ENCODE measurements at regions not wholly inside any gene's neighbourhood (a gene's known extent, or its start where the extent isn't known, plus 50 kb on each side); places are given as distances from the start of the nearest gene placed in this dataset.
A peak's percentile ranks its signal among the peaks of the same experiment; 100 is the strongest.

GRCh38 chr18:61694236-61694635 is 198.6 kb downstream of the RNF152 start:
- Mint-ChIP-seq H3K4me3 (no peak overlapping the region), H3K4me1 (no peaks in the 10 kb centered on the region), H3K36me3 (no peaks in the 10 kb centered on the region), H3K27ac (no peak overlapping the region), H3K27me3 (peaks cover 0 to 4% of the 10 kb centered on the region in 2 donors), H3K9me3 (no peaks in the 10 kb centered on the region)
- Histone ChIP-seq H3K4me3 (ENCODE audit: low read length in 2 of 2) (no peak overlapping the region), H3K4me1 (ENCODE audit: insufficient read depth, low read length) (no peaks in the 10 kb centered on the region), H3K36me3 (ENCODE audit: insufficient read depth, low read length) (no peaks in the 10 kb centered on the region), H3K27ac (ENCODE audit: low read depth, low read length) (no peak overlapping the region), H3K27me3 (ENCODE audit: insufficient read depth, low read length) (no peaks in the 10 kb centered on the region), H3K9me3 (ENCODE audit: control insufficient read depth in 1 of 2, low read length in 2 of 2) (no peaks in the 10 kb centered on the region)
- ChIA-PET CTCF (ENCODE audit: partially characterized antibody) (no interaction called here), POLR2A (ENCODE audit: partially characterized antibody) (no interaction called here)
- intact Hi-C loops (cut with micrococcal nuclease), result no loop called here
- DNase-seq, result no peak

GRCh38 chr18:61690418-61691138 is 202.2 kb downstream of the RNF152 start:
- Mint-ChIP-seq H3K4me3 (no peak overlapping the region), H3K36me3 (no peaks in the 10 kb centered on the region)
- CTCF ChIA-PET (ENCODE audit: partially characterized antibody), result no interaction called here

GRCh38 chr18:61687317-61687716 is 205.5 kb downstream of the RNF152 start:
- Histone ChIP-seq H3K27ac (ENCODE audit: low read depth, low read length) (no peak overlapping the region), H3K9me3 (ENCODE audit: control insufficient read depth in 1 of 2, low read length in 2 of 2) (no peaks in the 10 kb centered on the region), H3K4me1 (ENCODE audit: insufficient read depth, low read length) (no peaks in the 10 kb centered on the region), H3K27me3 (ENCODE audit: insufficient read depth, low read length) (no peaks in the 10 kb centered on the region), H3K4me3 (ENCODE audit: low read length in 2 of 2) (no peak overlapping the region), H3K36me3 (ENCODE audit: insufficient read depth, low read length) (no peaks in the 10 kb centered on the region)
- POLR2A ChIA-PET (ENCODE audit: partially characterized antibody), result no interaction called here
- Mint-ChIP-seq H3K4me1 (no peaks in the 10 kb centered on the region), H3K9me3 (no peaks in the 10 kb centered on the region), H3K4me3 (no peak overlapping the region), H3K36me3 (no peaks in the 10 kb centered on the region), H3K27ac (no peak overlapping the region), H3K27me3 (peaks cover 1 to 7% of the 10 kb centered on the region in 2 donors)
- CTCF ChIA-PET (ENCODE audit: partially characterized antibody), result no interaction called here
- intact Hi-C loops (cut with micrococcal nuclease), result no loop called here
- no peak for DNase-seq

More at GRCh38 chr18:61690418-61691138, 202.2 kb downstream of the RNF152 start:
- no peaks in the 10 kb centered on the region for H3K27me3 ChIP-seq (ENCODE audit: insufficient read depth, low read length)
- H3K9me3 Mint-ChIP-seq, result no peaks in the 10 kb centered on the region
- no peaks in the 10 kb centered on the region for H3K9me3 ChIP-seq (ENCODE audit: control insufficient read depth in 1 of 2, low read length in 2 of 2)
- no peaks in the 10 kb centered on the region for H3K4me1 Mint-ChIP-seq
- no peak overlapping the region for H3K27ac Mint-ChIP-seq
- POLR2A ChIA-PET (ENCODE audit: partially characterized antibody), result no interaction called here
- H3K27me3 Mint-ChIP-seq, result peaks cover 1 to 4% of the 10 kb centered on the region in 2 donors
- intact Hi-C loops (cut with micrococcal nuclease), result no loop called here
- no peak for DNase-seq
- no peaks in the 10 kb centered on the region for H3K4me1 ChIP-seq (ENCODE audit: insufficient read depth, low read length)
- no peak overlapping the region for H3K27ac ChIP-seq (ENCODE audit: low read depth, low read length)
- H3K36me3 ChIP-seq (ENCODE audit: insufficient read depth, low read length), result no peaks in the 10 kb centered on the region
- no peak overlapping the region for H3K4me3 ChIP-seq (ENCODE audit: low read length in 2 of 2)

GRCh38 chr18:61683856-61684255 is 209.0 kb downstream of the RNF152 start:
- Histone ChIP-seq H3K4me3 (ENCODE audit: low read length in 2 of 2) (no peak overlapping the region), H3K27ac (ENCODE audit: low read depth, low read length) (no peak overlapping the region), H3K9me3 (ENCODE audit: control insufficient read depth in 1 of 2, low read length in 2 of 2) (peaks cover 0 to 5% of the 10 kb centered on the region in 2 donors), H3K27me3 (ENCODE audit: insufficient read depth, low read length) (no peaks in the 10 kb centered on the region), H3K4me1 (ENCODE audit: insufficient read depth, low read length) (no peaks in the 10 kb centered on the region), H3K36me3 (ENCODE audit: insufficient read depth, low read length) (no peaks in the 10 kb centered on the region)
- no peak overlapping the region for H3K27ac Mint-ChIP-seq
- intact Hi-C loops (cut with micrococcal nuclease), result no loop called here
- no peaks in the 10 kb centered on the region for H3K36me3 Mint-ChIP-seq
- peaks cover 4 to 18% (median 10%) of the 10 kb centered on the region in 8 donors for H3K9me3 Mint-ChIP-seq
- H3K4me1 Mint-ChIP-seq, result no peaks in the 10 kb centered on the region
- CTCF ChIA-PET (ENCODE audit: partially characterized antibody), result no interaction called here
- POLR2A ChIA-PET (ENCODE audit: partially characterized antibody), result no interaction called here
- no peak for DNase-seq
- H3K27me3 Mint-ChIP-seq, result peaks cover 3 to 5% of the 10 kb centered on the region in 2 donors
- no peak overlapping the region for H3K4me3 Mint-ChIP-seq

GRCh38 chr18:61681065-61681464 is 211.7 kb downstream of the RNF152 start:
- Histone ChIP-seq H3K4me1 (ENCODE audit: insufficient read depth, low read length) (no peaks in the 10 kb centered on the region), H3K9me3 (ENCODE audit: control insufficient read depth in 1 of 2, low read length in 2 of 2) (peaks cover 0 to 5% of the 10 kb centered on the region in 2 donors), H3K27ac (ENCODE audit: low read depth, low read length) (no peak overlapping the region), H3K36me3 (ENCODE audit: insufficient read depth, low read length) (no peaks in the 10 kb centered on the region), H3K4me3 (ENCODE audit: low read length in 2 of 2) (no peak overlapping the region), H3K27me3 (ENCODE audit: insufficient read depth, low read length) (no peaks in the 10 kb centered on the region)
- ChIA-PET POLR2A (ENCODE audit: partially characterized antibody) (no interaction called here), CTCF (ENCODE audit: partially characterized antibody) (no interaction called here)
- DNase-seq, result no peak
- H3K27ac Mint-ChIP-seq, result peak overlapping the region in 1 of 7 donors; percentile 77
- no peak overlapping the region for H3K4me3 Mint-ChIP-seq
- peaks cover 2 to 5% of the 10 kb centered on the region in 2 donors for H3K27me3 Mint-ChIP-seq
- peaks cover 5 to 22% (median 13%) of the 10 kb centered on the region in 8 donors for H3K9me3 Mint-ChIP-seq
- no peaks in the 10 kb centered on the region for H3K4me1 Mint-ChIP-seq
- intact Hi-C loops (cut with micrococcal nuclease), result no loop called here
- H3K36me3 Mint-ChIP-seq, result no peaks in the 10 kb centered on the region

- ChIA-PET POLR2A (ENCODE audit: partially characterized antibody) (no interaction called here), CTCF (ENCODE audit: partially characterized antibody) (no interaction called here)
- H3K9me3 Mint-ChIP-seq, result peaks cover 5 to 22% (median 14%) of the 10 kb centered on the region in 8 donors
- no peak overlapping the region for H3K27ac ChIP-seq (ENCODE audit: low read depth, low read length)
- no peaks in the 10 kb centered on the region for H3K27me3 ChIP-seq (ENCODE audit: insufficient read depth, low read length)
- H3K4me1 ChIP-seq (ENCODE audit: insufficient read depth, low read length), result no peaks in the 10 kb centered on the region
- H3K36me3 Mint-ChIP-seq, result no peaks in the 10 kb centered on the region
- no peaks in the 10 kb centered on the region for H3K36me3 ChIP-seq (ENCODE audit: insufficient read depth, low read length)
- peaks cover 0 to 5% of the 10 kb centered on the region in 2 donors for H3K9me3 ChIP-seq (ENCODE audit: control insufficient read depth in 1 of 2, low read length in 2 of 2)
- peaks cover 2 to 3% of the 10 kb centered on the region in 2 donors for H3K27me3 Mint-ChIP-seq
- no peaks in the 10 kb centered on the region for H3K4me1 Mint-ChIP-seq
- no peak overlapping the region for H3K27ac Mint-ChIP-seq
- H3K4me3 Mint-ChIP-seq, result no peak overlapping the region
- intact Hi-C loops (cut with micrococcal nuclease), result no loop called here
- no peak overlapping the region for H3K4me3 ChIP-seq (ENCODE audit: low read length in 2 of 2)
- DNase-seq, result no peak
Observed at GRCh38 chr18:61679836-61680235, 213.0 kb downstream of the RNF152 start.

GRCh38 chr18:61677435-61677970 is 215.3 kb downstream of the RNF152 start:
- Histone ChIP-seq H3K4me3 (ENCODE audit: low read length in 2 of 2) (no peak overlapping the region), H3K4me1 (ENCODE audit: insufficient read depth, low read length) (no peaks in the 10 kb centered on the region), H3K9me3 (ENCODE audit: control insufficient read depth in 1 of 2, low read length in 2 of 2) (peaks cover 0 to 5% of the 10 kb centered on the region in 2 donors), H3K27ac (ENCODE audit: low read depth, low read length) (no peak overlapping the region), H3K36me3 (ENCODE audit: insufficient read depth, low read length) (no peaks in the 10 kb centered on the region), H3K27me3 (ENCODE audit: insufficient read depth, low read length) (no peaks in the 10 kb centered on the region)
- intact Hi-C loops (cut with micrococcal nuclease), result no loop called here
- peaks cover 0 to 7% of the 10 kb centered on the region in 2 donors for H3K27me3 Mint-ChIP-seq
- CTCF ChIA-PET (ENCODE audit: partially characterized antibody), result no interaction called here
- POLR2A ChIA-PET (ENCODE audit: partially characterized antibody), result no interaction called here
- no peak overlapping the region for H3K4me3 Mint-ChIP-seq
- DNase-seq, result no peak
- no peak overlapping the region for H3K27ac Mint-ChIP-seq
- H3K4me1 Mint-ChIP-seq, result no peaks in the 10 kb centered on the region
- no peaks in the 10 kb centered on the region for H3K36me3 Mint-ChIP-seq
- peaks cover 5 to 22% (median 14%) of the 10 kb centered on the region in 8 donors for H3K9me3 Mint-ChIP-seq
